ENCODE measurements at regions not wholly inside any gene's neighbourhood (a gene's known extent, or its start where the extent isn't known, plus 50 kb on each side); places are given as distances from the start of the nearest gene placed in this dataset.
"Not testable (repeated sequence)": the region's sequence is repeated elsewhere in the genome, so short reads cannot be mapped to it uniquely, and the experiment has no call there.

DNA sequence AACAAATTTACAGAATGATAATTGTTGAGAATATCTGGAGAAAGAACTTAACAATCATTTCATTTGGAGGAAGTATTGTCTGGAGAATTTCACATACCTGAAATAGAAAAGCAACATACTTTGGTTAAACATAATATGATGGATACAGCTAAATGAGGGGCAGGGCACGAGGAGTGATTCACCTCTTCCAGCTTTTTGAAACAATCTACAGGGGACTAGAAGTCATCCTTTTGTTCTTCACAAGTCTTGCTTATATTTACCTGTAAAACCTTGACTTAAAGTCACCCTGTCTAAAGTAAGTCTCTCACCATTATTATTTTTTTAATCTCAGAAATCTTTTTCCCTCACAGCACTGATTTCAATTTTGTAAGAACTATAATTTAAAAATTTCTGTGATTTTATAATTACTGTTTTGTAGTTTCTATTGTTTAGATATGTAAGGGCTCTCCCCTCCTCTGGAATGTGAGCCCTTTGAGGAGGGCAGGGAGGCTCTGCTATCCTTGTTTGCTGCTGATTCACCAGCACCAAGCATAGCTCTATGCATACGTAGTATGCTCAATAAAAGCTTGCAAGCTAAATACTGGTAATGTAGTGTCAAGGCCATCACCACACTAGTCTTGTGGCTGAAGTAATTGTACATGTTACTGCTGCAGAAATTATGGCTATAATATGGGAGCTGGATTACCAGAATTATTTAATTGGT lies 193.9 kb upstream of the THRB start:
- no peak for DNase-seq

GRCh38 chr3:24689353-24689752 lies 194.7 kb upstream of the THRB start:
- DNase-seq: no peak

- DNase-seq: no peak
Measured at GRCh38 chr3:24690777-24691176, 196.1 kb upstream of the THRB start.

- not testable (repeated sequence) for DNase-seq
Measured at GRCh38 chr3:24699078-24699477, 204.4 kb upstream of the THRB start.

- DNase-seq: no peak
Measured at GRCh38 chr3:24704496-24704895, 209.8 kb upstream of the THRB start.

DNA sequence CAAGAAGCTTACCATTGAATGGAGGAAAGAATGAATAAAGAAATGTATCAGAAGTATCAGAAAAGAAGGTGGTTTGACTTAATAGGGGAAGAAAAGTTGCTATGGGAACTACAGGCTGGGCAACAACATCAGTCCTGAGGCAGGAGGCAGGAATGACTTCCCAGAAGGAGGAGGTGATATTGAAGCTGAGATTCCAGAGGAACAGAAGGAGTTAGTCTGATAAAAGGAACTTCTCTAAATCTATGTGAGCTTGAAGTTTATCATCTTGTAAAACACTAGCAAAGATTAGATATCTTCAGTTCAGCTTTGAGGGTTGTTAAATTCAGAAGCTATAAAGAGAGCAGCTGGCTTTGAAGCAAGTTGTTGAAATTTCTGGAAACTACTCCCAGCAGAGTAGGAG lies 213.3 kb upstream of the THRB start:
- no peak for DNase-seq

DNA sequence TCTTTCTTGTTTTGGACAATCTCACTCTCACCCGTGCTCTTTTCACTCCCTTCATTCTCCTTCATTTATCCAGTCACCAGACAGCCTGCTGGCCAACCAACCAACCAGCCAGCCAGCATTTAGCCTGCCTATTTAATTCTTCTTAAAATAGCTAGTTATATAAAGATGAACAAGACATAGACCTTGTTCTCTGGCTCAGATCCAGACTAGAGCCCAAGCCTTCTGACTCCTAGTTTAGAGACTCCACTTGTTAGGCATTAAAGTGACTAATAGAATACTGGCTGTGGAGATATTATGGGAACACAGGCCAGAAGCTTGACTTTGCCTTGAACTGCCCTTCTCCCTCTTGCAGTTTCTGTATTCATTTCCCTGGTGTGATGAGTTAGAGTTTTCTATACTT lies 215.3 kb upstream of the THRB start:
- no peak for DNase-seq

GRCh38 chr3:24713516-24713915 lies 218.9 kb upstream of the THRB start:
- no peak for DNase-seq

DNA sequence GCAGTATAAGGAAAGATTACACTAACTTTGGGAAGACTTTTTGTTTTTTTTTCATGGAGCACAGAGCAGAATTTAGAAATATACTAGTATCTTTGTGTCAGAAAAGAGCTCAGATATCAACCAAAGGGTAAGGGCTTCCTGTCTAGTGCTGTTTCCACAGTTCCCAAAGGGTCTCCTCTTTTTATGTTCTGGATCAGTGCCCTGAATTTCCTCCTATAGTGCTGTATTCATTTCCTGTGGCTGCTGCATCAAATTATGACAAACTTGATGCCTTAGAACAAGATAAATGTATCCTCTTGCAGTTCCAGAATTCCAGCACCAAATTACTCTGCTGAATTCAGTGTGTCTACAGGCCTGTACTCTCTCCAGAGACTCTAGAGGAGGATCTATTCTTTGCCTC lies 219.8 kb upstream of the THRB start:
- no peak for DNase-seq

GRCh38 chr3:24715171-24715792 lies 220.6 kb upstream of the THRB start:
- no peak for DNase-seq

- DNase-seq: no peak
Measured at GRCh38 chr3:24722087-24722486, 227.4 kb upstream of the THRB start.

- DNase-seq: no peak
Measured at GRCh38 chr3:24725514-24726255, 231.0 kb upstream of the THRB start.

GRCh38 chr3:24726423-24726822 lies 231.8 kb upstream of the THRB start:
- DNase-seq: no peak

DNA sequence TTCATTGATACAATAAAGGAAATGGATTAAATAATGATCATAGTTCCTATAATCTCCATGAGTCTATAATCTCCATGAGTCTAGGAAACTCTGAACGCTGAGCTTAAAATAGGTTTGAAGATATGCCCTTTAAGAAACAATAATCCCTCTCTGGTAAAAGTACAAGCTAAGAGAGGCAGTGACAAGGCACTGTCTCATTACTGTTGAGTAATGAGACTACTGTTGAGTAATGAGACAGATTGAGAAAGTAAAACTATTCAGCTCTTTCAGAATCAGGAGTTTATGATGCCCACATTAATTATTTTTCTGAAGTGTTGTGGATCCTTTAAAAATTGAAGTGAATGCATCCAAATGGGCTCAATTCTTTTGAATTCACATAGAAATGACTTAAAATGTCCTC lies 235.5 kb upstream of the THRB start:
- no peak for DNase-seq

DNA sequence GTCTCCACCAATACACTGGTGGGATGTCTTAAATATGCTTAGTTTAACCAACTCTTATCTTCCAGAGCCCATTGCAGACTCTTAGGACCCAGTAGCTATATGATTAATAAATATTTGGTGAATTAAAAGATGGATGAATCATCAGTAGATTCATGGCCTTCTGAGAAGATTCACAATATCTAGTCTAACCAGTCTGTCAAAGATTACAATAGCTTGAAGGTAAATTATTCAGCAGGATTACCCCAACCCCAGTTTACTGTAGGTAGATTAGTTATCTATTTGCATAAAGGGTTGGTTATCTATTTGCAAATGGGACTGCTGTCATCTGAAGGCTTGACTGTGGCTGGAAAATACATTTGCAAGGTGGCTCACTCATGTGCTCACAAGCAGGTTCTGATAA lies 239.4 kb upstream of the THRB start:
- no peak for DNase-seq

- DNase-seq: no peak
Measured at GRCh38 chr3:24736701-24737100, 242.1 kb upstream of the THRB start.

DNA sequence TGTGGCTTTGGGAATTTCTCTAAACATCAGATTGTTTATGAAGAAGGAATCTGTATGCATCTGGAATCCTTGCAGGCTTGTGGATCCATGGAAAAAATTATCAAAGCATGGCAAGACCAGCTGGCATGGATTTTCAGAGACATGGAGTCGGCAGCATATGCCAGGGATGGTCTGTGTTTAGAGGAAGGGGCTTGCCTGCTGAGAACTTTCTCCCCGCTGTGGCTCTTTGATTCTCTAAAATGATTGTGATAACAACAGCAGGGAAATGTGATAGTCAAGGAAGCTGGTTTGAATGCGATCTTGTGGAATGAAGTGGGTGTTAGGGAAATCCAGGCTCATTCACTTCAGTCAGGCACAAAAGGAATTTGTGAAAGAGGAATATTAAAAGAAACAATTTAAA lies 245.7 kb upstream of the THRB start:
- no peak for DNase-seq

DNA sequence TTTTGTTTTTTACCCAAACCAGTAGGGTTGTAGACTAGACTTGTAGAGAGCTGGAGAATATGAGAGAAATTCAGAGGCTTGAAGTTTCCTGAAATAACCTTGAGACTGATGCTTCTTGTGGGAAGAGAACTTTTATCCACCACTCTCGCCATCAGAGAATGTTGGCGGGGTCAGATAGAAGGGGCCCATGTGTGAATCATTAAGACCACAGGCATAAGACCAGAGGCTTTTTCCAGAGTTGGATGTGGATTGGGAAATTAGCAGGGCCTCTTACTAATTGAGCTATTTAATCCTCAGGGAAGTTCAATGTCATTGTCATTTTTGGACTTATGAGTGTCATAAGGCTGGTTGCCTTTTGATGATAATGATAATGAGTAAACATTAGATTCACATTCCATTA lies 246.9 kb upstream of the THRB start:
- no peak for DNase-seq

- DNase-seq: no peak
Measured at GRCh38 chr3:24748520-24748919, 253.9 kb upstream of the THRB start.

DNA sequence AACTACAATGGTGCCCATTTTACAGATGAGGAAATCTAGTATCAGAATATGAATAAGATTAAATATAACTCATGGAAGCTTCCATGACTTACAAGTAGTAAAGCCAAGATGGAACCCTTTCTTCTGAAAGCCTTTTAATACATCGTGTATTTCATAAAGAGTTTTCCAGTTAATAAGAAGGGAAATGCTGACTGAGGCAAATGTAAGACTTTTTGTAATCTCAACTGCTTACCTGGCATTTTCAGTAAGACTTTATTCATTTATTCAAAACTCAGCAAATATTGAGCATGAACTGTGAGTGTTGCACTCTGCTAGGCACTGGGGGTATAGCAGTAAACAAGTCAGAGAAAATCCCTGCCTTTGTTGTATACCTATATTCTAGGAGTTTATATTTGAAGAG lies 256.4 kb upstream of the THRB start:
- no peak for DNase-seq

DNA sequence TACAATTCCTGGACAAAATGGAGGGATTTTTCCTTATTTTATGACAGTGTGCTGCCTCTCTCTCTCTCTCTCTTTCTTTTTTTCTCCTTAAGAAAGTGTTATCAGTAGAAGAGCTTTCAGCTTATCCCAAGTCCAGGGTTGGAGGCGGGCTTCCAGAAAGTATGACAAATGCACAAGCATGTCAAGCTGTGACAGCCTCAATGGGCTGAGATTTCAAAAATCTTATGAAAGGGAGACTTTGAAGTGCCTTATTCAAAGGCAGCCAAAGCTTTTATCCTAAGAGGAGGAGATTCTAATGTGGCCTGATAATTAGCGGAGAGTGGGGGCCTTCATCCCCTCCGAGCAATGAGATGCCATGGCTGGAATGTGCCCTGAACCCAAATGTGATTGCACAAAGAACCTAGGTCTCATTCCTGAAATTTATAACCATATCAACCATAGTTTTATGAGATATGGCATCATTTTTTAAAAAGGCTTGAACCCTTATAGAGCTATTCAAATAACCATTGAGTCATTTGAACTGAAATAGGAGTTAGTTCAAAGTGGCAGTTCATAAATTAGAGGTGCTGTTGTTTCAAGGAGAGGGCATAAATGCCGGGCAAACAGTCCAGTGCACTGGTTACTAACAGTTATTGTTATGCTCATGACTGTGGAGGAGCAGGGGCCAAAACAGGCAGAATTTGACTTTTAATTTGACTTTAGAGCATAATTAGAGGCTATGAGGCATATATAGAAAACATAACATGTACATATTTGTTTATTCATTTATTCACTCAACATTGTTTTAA lies 261.6 kb upstream of the THRB start:
- no peak for DNase-seq

DNA sequence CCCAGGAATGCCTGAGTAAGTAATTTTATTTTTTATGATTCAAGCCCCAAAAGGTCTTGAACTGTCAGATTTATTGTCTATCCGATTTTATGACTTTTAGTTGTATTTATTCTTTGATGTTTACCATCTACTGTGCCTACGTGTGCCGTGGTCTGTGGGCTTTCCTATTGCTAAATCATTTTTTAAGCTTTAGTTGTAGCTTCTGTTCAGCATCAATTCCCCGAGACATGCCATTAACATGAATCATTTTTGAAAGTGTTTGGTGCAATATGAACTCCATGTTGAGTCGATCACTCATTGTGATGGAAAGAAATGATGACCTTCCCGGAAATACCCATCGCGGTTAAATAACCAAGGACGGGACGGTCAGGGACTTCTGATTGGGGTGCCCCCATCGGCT lies 268.7 kb upstream of the THRB start:
- no peak for DNase-seq

GRCh38 chr3:24764236-24764915 lies 269.7 kb upstream of the THRB start:
- DNase-seq: no peak

Measured in T-helper 2 cell (primary cell).